GM10266 (cell line): ENCODE measurements at regions not wholly inside any gene's neighbourhood (a gene's known extent, or its start where the extent isn't known, plus 50 kb on each side); places are given as distances from the start of the nearest gene placed in this dataset.

ENCODE experiments used
- DNase-seq: peaks from one replicate; pipeline ENCODE4 v3.0.0; 2012; ENCODE audit errors: extremely low spot score
- CTCF ChIP-seq: IDR thresholded peaks from 2 replicates; pipeline ENCODE4 v1.5.1; 2012; ENCODE audit warnings: mild to moderate bottlenecking, low read depth; ENCODE audit not compliant: control insufficient read depth, insufficient read depth; ENCODE audit errors: missing control alignments

GRCh38 chr6:71649915-71650314 is 236.4 kb upstream of the RIMS1 start:
- no peak for DNase-seq
- TF ChIP-seq CTCF = no peak

GRCh38 chr6:71651636-71652035 is 234.7 kb upstream of the RIMS1 start:
- DNase-seq = no peak
- TF ChIP-seq CTCF = no peak

GRCh38 chr6:71656121-71656520 is 230.2 kb upstream of the RIMS1 start:
- TF ChIP-seq CTCF = no peak
- DNase-seq = no peak

GRCh38 chr6:71665931-71666330 is 220.4 kb upstream of the RIMS1 start:
- no peak for DNase-seq
- no peak for TF ChIP-seq CTCF

- no peak for DNase-seq
- no peak for TF ChIP-seq CTCF
Measured at GRCh38 chr6:71672876-71673275, 213.5 kb upstream of the RIMS1 start.

GRCh38 chr6:71675386-71675785 is 211.0 kb upstream of the RIMS1 start:
- DNase-seq = no peak

GRCh38 chr6:71676298-71676697 is 210.1 kb upstream of the RIMS1 start:
- TF ChIP-seq CTCF = no peak

More at GRCh38 chr6:71675386-71675785, 211.0 kb upstream of the RIMS1 start:
- TF ChIP-seq CTCF = no peak

More at GRCh38 chr6:71676298-71676697, 210.1 kb upstream of the RIMS1 start:
- no peak for DNase-seq
